Stimulated activated CD4-positive, alpha-beta T cell treated with anti-CD3 and anti-CD28 coated beads, TNF-alpha, amount 100 ng/mL, for 48 hours (primary cell): ENCODE measurements at regions not wholly inside any gene's neighbourhood (a gene's known extent, or its start where the extent isn't known, plus 50 kb on each side); places are given as distances from the start of the nearest gene placed in this dataset.

ENCODE experiments used
- DNase-seq, 3 donors: peaks; one replicate each; pipeline ENCODE4 v3.0.0-alpha.2; 2020; ENCODE audit warnings: low read depth in 3 of 3

DNA sequence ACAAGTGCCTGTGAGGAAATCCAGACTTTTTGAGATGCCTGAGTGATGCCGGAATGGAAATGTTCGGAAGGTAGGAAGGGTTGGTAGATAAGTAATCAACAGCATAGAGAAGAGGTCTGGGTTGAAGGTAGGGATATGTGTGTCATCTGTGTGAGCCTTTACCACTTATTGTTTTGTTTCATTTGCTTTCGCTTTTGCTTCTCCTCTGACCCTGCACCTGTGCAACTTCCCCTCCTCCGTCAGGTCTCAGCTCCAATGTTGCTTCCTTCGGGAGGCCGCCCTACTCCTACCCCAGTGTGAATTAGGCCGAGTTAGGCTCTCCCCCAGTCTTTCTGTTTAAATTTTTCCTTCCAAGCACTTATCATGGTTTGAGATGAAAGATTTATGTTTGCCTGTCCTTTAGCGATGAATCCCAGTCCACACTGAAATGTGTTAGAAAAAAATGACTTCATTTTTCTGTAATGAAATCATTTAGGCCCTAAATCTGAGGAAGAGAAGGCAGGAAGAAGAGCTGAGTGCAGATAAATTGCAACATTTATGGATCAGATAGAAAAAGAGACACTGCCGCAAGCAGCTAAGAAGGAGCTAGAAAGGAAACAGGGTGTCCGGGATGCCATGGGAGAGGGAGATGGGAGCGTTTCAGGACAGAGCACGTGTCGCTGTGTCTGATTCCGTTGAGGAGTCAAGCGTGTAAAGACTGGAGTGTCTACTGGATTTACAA, 139.6 kb upstream of the PELI1 start:
- DNase-seq: no peak

DNA sequence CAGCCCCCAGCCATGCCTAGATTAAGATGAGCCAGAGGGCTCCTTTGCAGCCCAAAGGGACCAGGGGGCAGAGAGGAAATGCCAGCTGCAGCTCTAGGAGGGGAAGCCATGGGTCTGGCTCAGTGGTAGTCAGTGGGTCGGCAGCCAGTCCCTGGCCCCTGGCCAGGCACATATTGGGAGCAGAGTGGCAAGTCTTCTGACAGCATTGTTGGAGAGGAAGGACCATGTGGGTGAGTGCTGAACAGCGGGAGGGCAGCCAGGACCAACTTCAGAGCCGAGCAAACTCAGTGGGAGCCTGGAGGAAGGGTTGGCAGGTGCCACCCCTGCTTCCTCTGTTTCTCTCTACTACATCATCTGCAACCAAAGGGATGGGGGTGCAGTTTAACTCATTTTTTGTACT, 140.5 kb upstream of the PELI1 start:
- no peak for DNase-seq

DNA sequence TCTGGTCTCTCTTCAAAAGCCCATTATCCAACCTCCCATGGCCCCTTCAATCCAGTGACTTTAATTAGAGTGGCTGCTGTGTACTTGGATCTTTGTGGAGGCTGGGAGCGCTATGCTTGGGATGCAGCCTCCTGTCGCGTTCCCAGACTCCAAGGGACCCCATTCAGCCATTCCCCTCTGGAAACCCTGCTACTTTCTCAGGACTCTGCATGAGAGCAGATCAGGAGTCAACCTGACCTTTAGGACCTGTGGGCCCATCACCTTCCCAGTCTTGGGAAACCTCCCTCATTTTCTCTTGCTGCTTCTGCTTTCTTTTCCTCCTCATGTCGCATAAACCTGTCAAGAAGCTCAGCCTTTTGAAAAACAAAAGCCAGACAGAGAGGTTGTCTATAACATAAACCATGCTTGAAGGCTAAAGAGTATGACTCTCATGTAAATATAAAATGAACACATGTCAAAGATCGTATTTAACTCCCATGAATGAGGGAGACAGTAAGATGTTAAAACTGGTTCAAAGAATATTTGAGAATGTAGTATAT, 143.1 kb upstream of the PELI1 start:
- no peak for DNase-seq

DNA sequence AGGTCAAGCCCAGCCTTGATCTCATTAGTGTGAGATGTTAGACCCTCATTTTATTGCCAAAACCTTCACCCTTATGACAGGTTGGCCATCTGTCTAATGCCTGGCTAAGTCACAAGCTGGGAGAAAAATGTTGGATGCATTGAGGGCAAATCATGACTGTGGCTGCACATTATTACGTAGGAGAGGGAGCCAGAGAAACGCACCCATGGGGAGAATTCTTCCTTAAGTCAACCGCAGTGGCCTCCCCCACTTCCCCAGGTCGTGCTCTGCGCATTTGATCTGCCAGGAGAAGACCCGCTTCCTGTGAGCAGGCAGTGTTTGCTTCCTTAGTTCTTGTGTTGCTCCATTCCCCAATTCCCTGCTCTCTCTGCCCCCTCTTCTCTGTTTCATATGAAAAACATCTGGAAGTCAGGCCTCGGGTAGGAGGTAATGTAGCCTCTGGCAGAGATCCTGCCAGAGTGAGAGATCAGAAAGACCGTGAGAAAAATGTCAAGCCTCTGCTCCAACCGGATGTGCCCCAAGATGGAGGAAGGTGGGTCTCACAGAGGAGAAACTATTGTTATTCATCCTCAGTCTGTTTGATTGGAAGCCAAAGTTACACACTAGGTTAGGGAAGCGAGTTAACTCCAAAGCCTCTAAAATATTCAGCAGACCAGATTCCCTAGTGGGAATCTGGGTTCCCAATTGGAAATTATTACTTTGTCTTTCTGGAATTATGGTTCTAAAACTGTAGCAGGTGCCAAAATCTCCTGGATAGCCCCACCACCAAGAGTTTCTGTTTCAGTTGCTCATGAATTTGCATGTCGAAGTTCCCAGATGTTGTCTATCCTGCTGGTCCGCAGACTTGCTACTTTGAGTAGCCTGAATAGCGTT, 144.3 kb upstream of the PELI1 start:
- no peak for DNase-seq

DNA sequence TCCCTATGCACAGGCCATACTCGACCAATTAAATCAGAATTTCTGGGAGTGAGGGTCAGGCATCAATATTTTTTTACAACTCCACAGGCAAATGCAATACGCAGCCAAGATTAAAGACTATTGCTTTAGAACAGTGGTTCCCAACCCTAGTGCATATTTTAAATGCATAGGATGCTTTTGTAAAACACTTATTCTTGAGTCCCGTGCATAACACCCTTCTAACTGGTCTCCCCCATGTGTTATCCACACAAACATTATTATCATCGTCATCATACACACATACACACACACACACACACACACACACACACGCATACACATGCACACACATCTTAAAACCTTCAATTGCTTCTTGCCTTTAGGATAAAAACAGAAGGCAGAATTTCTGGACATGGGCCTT, 145.0 kb upstream of the PELI1 start:
- no peak for DNase-seq

DNA sequence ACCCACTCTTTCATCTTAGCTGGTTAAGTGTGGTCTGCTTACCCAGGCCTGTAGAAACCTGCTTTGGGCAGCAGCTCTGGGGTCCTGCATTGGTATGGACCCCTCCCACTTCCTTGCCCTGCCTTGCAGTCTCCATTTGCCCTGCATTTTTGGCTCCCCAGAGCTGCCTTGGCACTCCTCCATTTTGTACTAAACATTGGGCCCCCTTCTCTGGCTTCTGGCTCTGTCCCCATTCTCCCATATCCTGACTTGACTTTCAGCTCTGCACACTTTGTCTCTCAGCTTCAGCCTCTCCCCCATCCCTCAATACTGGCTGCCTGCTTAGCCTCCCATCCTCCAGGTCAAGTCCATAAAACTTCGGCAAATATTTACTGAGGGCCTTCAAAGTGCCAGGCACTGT, 145.5 kb upstream of the PELI1 start:
- DNase-seq: no peak

DNA sequence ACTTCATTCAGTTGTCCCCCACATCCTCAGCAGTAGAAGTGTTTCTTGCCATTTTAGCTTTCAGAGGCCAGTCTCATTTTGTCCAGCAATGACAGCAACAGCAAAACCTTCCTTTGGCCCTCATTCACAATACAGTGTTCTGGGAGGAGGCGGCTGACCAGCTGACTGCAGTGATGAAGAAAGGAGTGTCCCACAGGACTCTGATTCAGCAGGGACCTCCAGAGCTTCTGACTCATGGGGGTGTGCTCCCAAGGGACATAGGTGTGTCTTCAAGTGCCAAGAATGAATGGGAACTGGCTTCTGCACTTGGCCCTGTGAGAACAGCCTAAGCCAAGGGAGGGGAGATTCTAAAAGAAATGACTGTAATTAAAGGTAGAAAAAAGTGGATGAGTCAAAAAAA, 147.0 kb upstream of the PELI1 start:
- DNase-seq: no peak

DNA sequence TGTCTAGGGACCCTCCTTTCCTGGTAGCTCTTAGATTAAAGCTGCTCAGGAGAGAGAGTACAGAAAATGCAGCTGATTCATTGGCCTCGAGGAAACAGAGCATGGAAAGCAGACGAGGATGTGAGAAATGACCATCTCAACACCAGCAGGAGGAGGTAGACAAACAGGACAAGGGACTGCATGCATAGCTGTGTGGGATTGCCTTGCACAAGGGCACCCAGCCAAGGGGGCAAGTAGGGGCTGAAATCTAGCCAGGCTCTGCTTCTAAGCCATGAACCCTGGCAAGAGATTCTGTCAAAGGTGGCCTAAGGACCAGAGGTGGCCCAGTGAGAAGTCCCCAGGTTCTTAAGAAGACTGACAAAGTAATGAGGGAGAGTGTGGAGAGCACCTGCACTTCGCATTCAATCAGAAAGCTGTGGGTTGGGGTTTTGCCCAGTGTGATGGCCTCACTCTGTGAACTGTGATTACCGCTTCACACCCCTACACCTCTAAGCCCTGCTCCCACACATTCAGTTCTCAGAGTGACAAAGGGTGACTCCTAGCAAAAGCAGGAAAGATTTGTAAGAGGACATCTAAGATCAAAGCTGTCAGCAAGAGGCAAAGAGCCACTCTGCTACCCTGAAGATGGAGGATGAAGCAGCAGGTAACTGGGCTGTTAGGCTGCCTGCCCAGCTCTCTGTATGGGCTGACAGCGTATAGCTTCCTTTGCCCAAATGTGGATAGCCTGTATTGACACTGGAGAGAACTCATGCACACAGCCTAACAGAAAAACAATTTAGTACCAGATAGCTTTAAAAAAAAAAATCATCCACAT, 151.3 kb upstream of the PELI1 start:
- peak; percentile 14 to 64 (median 37) for DNase-seq

DNA sequence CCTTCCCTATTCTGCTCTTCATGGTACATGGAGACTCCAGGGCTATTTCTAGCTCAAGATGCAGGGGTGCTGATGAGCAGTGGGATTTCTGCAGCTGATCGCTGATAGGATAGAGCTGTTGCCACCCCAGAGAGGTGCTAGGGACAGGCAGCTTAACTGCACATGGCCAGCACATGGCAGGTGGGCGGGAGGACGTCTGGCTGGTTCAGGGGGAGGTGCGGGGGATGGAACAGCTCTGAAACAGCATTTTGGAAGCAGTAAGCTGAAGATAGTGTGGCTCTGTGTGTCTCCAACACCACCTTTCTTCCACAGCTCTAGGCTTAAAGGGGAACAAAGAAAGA, 151.9 kb upstream of the PELI1 start:
- no peak for DNase-seq

DNA sequence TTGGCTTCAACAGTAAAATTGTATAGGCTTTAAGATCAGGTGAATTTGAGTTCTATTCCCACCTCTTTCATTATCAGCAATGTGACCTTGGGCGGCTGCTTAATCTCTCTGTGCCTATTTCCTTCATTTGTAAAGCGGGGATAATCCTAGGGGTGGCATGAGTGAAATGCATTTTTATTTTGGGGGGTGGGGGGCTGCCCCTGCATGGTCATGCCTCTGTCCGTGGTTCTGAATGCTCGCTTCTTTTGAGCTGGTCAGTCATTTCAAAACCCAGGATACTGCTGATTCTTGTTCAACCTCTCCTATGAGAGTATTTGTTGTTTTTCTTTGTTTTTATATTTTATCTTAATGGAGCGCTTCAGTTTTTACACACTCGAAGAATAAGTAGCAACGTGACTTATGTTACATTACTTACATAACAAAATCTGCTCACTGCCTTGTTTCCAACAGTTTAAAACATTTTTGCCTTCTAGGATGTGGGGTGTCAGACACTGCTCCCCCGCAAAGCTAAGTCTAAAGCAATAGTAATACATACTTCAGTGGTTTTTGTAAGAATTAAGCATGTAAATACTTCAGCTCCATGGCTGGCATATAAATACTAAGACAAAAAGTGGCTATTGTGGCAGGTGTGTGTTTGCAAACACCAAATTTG, 152.6 kb upstream of the PELI1 start:
- DNase-seq: no peak

DNA sequence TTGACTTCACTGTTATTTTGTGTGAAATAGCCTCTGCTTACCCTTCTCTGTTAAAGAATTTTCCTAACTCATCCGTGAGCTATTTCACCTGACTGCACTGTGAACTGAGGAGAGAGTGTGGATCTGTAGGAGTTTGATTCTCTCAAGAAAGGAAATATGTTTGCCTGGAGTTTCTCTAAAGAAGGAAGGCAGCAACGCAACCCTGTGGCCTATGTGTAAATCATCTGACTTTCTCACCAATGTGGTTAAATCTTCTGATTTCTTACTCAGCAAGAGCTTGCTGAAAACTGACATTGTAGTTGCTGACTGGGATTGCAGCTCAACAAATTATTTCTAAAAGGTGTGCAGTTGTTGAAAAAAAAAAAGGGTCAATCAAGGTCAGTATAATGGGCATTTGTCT, 153.9 kb upstream of the PELI1 start:
- no peak for DNase-seq

DNA sequence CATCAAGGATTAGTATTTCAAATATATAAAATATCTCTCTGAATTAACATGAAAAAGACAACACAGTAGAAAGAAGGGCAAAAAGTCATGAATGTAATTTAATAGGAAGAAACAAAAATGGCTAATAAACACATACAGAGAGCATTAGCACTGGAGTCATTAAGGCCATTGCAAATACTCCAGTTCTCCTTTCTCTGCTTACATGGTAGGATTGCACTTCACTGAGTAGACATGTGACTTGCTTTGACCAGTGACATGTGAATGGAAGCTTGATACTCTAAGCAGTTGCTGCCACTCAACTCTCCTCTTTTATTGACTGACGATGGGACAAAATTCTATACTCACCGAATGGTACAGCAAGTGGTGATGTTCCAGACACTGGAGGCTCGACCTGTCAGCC, 153.9 kb upstream of the LGALSL start:
- DNase-seq: no peak

DNA sequence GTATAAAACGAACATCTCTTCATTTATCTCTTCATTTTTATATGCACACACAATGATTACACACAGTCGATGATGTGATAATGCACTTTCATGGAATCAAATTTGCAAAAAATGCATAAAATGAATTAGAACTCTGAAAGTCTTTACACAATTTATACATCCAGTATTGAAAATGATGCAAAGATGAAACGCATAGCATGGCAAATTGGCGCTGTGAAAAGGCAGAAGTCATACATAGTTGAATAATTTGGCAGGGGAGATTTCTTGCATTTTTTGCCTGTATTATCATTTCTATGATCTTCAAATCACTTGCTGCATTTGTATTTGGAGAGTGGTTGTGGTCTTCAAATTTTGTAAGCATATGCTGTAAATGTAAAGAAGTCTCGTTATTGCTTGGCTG, 150.7 kb upstream of the LGALSL start:
- DNase-seq: no peak

DNA sequence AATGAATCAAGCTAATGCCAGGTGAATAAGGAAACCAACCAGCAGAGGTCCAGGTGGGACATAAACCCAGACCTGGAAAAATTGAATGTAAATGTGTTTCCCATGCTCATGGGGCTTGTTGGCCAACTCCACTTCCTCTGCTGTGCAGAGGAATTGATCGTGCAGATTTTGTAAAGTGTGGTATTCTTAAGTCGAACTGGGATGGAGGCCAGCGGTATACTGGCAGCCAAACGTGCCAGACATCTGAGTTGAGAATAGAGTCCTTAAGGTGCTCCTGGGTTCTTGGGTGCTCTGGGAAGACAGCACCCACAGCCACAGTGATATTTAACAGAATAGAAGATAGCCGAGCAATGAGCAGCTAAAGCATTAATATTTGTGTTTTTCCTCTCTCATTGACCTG, 146.5 kb upstream of the LGALSL start:
- DNase-seq: no peak

DNA sequence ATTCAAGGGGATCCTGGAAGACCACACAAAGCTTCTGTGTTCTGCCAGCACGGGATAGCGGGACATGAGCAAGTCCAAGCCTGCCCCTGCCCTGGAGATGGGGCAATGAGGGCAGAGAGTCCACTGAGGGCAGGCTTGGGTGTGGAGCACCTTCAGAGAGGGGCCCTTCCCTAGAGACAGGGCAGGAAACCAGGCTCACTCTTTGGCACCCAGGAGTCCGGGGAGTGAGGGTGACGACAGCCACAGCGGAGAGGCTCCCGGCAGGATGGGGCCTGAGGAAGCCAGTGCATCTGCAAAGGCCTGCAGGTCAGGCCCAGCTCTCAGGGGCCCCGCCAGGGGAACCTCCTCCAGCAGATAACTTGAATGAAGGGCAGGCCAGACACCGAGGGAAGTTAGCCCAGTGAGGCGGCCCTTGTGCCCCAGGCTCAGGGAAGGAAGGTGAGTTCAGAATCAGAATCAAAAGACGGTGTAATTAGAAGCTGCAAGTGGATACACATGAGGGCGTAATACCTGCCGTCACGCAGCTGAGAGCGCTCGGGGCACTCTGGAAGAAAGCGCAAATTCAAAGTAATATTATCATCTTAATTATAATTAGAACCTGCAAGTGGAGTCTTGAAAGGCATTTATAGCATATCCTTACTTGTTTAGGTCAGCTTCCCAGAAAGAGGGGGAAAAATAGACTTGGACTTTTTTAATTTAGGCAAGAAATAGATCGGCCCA, 142.6 kb upstream of the LGALSL start:
- no peak for DNase-seq

DNA sequence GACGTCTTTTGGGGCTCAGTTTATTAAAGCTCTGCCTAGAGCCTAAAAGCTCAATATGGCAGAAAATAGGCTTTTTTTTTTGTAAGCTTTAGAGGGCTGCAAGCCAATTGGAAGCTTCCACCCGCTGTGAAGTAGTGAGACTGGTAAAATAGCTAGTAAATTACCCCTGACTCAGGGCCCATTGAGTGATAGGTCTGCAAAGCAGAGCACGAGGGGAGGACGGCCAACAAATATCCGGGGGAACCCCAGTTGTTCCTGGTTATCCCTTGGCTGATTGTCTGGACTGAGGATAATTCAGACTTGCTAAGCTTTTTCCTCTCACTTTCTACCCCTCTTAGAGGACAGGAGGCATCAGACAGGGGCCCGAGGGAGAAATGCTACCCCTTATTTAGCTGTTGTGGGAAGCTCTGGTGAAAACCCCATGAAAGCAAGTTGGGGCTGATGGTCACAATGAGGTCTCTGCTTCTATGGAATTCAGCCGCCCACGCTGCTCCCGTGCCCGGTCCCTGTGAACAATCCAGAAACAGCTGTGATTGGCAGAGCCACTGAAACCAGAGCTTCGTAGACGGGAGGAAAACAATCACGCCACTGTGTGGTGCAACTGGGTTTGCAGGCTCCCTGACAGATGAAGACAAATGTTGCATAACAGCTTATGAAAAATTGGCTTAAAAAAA, 141.9 kb upstream of the LGALSL start:
- no peak for DNase-seq

DNA sequence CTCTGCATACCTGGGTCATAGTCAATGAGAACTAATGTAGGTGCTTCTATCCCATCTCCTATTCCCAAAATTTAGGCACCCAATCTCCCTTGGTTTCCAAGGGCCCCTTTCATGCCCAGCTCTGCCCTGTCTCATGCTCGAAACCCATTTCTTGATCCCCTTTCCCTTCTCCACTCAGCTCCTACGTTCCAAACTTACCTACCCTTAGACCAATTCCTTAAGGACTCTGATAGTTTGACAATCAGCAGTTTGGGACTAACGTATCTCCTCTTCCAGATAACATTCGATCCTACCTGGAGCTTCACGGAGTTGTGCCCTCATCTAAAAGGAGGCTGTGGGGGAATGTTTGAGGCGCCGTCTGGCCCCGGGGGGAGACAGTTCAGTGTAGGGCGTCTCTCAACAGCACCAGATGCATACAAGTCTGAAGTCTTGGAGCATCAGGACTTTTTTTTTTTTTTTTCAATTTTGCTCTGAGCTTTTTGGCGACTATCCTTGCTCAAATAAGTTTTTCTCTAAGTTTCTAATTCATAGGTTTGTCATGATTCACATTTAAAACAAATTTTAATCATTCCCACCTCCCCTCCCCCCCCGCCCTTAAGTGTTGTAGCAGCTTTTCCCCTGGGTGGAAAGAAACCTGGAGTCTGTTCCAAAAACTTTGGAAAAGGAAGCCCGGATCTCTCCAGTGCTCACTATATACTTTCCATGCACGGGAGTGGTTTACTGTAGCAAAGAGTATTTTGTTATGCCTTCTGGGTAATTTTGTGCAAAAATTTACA, 141.2 kb upstream of the LGALSL start:
- DNase-seq: no peak

DNA sequence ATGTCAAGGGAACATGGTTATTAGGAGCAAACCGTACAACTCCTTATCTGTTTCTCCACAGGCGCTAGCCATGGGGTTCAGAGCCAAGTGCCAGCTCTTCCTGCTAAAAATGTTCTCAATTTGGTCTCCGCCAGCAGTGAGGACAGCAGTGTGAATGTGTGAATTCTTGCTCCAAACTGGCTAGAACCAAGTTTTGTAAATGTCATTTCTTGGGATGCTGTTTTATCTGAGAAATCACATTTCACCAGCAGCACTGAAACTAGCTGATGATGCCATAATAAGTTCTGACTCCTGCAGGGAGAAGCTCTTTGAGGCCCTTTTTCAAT, 140.6 kb upstream of the LGALSL start:
- no peak for DNase-seq

DNA sequence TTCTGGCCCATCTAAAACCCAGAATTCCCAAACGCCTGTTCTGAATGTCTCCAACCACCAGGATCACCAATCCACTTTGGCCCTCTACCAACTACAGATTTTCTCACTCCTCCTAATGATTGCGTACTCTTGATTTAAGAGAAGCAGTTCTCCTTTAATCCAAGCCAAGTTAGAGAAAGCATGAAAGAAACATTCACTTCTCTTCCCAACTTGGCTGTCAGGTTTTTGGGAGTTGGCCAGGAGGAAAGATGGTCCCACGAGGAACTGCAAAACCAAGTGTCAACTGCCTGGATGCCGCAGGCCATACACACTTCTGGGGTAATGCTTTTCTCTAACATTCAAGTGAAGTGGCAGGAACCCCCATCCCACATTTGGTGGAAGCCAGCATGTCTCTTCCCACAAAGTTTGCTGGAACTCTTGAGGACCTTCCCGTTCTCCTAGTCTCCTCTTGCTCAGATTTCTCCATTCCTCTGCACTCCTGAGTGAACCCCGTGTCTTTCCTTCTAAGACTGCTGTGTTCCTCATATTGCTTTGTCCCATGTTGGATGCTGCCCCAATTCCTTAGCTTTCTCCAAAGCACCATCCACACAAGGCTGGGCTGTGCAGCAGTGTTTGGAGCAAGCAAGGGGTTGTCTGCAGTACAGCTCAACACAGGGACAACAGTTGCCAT, 138.5 kb upstream of the LGALSL start:
- no peak for DNase-seq
